GM23338 (cell line): ENCODE measurements at regions not wholly inside any gene's neighbourhood (a gene's known extent, or its start where the extent isn't known, plus 50 kb on each side); places are given as distances from the start of the nearest gene placed in this dataset.

Experiments used
- CREB1 ChIP-seq: fragments of 250-450 bp; sonication (Bioruptor Pico); IDR thresholded peaks from 2 replicates; pipeline ENCODE4 v1.5.0; 2020; ENCODE audit warnings: low read depth, mild to moderate bottlenecking, moderate library complexity
- ETS1 ChIP-seq: IDR thresholded peaks from 2 replicates; pipeline ENCODE4 v1.6.1; 2016; ENCODE audit warnings: antibody characterized with exemption
- EZH2 ChIP-seq: fragments of 200-600 bp; sonication (generic); IDR thresholded peaks from one replicate; pipeline ENCODE4 v1.8.0; 2017; ENCODE audit warnings: antibody characterized with exemption, mild to moderate bottlenecking, low read depth; ENCODE audit not compliant: unreplicated experiment
- EZH2phosphoT487 ChIP-seq: fragments of 200-600 bp; sonication (generic); IDR thresholded peaks from one replicate; pipeline ENCODE4 v1.8.1; 2018; ENCODE audit warnings: antibody characterized with exemption; ENCODE audit not compliant: unreplicated experiment
- JUNB ChIP-seq: IDR thresholded peaks from one replicate; pipeline ENCODE4 v1.6.1; 2016; ENCODE audit warnings: antibody characterized with exemption; ENCODE audit not compliant: unreplicated experiment
- NANOG ChIP-seq: IDR thresholded peaks from 2 replicates; pipeline ENCODE4 v1.6.1; 2016; ENCODE audit warnings: antibody characterized with exemption, borderline replicate concordance
- POLR2AphosphoS5 ChIP-seq: IDR thresholded peaks from 2 replicates; pipeline ENCODE4 v1.6.1; 2016; ENCODE audit warnings: antibody characterized with exemption, low read depth
- TF ChIP-seq, protein P1 (sequence below), 2 experiments: fragments of 200-600 bp in 1 of 2; sonication (generic) in 1 of 2; conservative IDR thresholded peaks; 2 replicates each; pipeline versions ENCODE4 v1.5.1 to v1.6.1; 2016 to 2017; ENCODE audit warnings: antibody characterized with exemption in 2 of 2, low read depth in 2 of 2, mild to moderate bottlenecking in 2 of 2, moderate library complexity in 1 of 2
- TF ChIP-seq, protein P2 (sequence below): IDR thresholded peaks from one replicate; pipeline ENCODE4 v1.6.1; 2018; ENCODE audit warnings: antibody characterized with exemption; ENCODE audit not compliant: unreplicated experiment

- TF ChIP-seq POLR2AphosphoS5 (no peak), CREB1 (CRISPR knock-in tag) (no peak), EZH2 (no peak), EZH2phosphoT487 (no peak), ETS1 (no peak), JUNB (no peak), NANOG (no peak)
- TF ChIP-seq, protein P1, sequence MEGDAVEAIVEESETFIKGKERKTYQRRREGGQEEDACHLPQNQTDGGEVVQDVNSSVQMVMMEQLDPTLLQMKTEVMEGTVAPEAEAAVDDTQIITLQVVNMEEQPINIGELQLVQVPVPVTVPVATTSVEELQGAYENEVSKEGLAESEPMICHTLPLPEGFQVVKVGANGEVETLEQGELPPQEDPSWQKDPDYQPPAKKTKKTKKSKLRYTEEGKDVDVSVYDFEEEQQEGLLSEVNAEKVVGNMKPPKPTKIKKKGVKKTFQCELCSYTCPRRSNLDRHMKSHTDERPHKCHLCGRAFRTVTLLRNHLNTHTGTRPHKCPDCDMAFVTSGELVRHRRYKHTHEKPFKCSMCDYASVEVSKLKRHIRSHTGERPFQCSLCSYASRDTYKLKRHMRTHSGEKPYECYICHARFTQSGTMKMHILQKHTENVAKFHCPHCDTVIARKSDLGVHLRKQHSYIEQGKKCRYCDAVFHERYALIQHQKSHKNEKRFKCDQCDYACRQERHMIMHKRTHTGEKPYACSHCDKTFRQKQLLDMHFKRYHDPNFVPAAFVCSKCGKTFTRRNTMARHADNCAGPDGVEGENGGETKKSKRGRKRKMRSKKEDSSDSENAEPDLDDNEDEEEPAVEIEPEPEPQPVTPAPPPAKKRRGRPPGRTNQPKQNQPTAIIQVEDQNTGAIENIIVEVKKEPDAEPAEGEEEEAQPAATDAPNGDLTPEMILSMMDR (conservative IDR thresholded peaks at IDR 0.05; ENCODE audit: low read depth in 2 of 2), result no peak
- TF ChIP-seq, protein P2, sequence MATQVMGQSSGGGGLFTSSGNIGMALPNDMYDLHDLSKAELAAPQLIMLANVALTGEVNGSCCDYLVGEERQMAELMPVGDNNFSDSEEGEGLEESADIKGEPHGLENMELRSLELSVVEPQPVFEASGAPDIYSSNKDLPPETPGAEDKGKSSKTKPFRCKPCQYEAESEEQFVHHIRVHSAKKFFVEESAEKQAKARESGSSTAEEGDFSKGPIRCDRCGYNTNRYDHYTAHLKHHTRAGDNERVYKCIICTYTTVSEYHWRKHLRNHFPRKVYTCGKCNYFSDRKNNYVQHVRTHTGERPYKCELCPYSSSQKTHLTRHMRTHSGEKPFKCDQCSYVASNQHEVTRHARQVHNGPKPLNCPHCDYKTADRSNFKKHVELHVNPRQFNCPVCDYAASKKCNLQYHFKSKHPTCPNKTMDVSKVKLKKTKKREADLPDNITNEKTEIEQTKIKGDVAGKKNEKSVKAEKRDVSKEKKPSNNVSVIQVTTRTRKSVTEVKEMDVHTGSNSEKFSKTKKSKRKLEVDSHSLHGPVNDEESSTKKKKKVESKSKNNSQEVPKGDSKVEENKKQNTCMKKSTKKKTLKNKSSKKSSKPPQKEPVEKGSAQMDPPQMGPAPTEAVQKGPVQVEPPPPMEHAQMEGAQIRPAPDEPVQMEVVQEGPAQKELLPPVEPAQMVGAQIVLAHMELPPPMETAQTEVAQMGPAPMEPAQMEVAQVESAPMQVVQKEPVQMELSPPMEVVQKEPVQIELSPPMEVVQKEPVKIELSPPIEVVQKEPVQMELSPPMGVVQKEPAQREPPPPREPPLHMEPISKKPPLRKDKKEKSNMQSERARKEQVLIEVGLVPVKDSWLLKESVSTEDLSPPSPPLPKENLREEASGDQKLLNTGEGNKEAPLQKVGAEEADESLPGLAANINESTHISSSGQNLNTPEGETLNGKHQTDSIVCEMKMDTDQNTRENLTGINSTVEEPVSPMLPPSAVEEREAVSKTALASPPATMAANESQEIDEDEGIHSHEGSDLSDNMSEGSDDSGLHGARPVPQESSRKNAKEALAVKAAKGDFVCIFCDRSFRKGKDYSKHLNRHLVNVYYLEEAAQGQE, result no peak
These were observed 347.1 kb downstream of the FBXW7 start for GRCh38 chr4:152188801-152189200.
